Endothelial cell of umbilical vein (primary cell): ENCODE measurements at regions not wholly inside any gene's neighbourhood (a gene's known extent, or its start where the extent isn't known, plus 50 kb on each side); places are given as distances from the start of the nearest gene placed in this dataset.

ENCODE experiments used
- BruUV-seq: library from RNA; stranded (reverse); fragments of 400-500 nt; replicated peaks from 2 replicates; lab custom pipeline; 2021; lab: Mats Ljungman, UMichigan
- CTCF ChIA-PET: fragments of 300-600, 350-600 bp; sonication (Branson Sonifier 250); formaldehyde crosslinking; loops from one replicate; lab custom pipeline; 2021; ENCODE audit warnings: antibody characterized with exemption, inconsistent platforms; lab: Charles Lee
- POLR2A ChIA-PET: fragments of 300-600, 350-600 bp; sonication (Branson Sonifier 250); formaldehyde crosslinking; loops from one replicate; lab custom pipeline; 2021; ENCODE audit warnings: antibody characterized with exemption, inconsistent platforms; lab: Charles Lee
- DNase-seq: peaks from one replicate; pipeline ENCODE4 v3.0.0-alpha.2; 2011; ENCODE audit warnings: low read depth, low spot score
- FAIRE-seq: peaks from 2 replicates; lab custom pipeline; 2011; peaks lifted over from hg19 to GRCh38; lab: Jason Lieb, UNC
- H2AFZ ChIP-seq: 2 replicates; pipeline ENCODE4 v1.6.0; 2012; ENCODE audit warnings: low read depth, low read length, control low read depth, inconsistent platforms
- H3K27ac ChIP-seq: 2 replicates; pipeline ENCODE4 v1.5.1; 2011; ENCODE audit warnings: low read depth, mild to moderate bottlenecking, control low read depth, low read length, moderate library complexity; ENCODE audit not compliant: insufficient read depth
- H3K27me3 ChIP-seq, 2 experiments: 2 replicates each; pipeline versions ENCODE4 v1.6.0 to v1.6.1; 2011; ENCODE audit warnings: low read length in 2 of 2, mixed read lengths in 1 of 2; ENCODE audit not compliant: control insufficient read depth in 2 of 2, insufficient read depth in 2 of 2
- H3K36me3 ChIP-seq, 2 experiments: 2 replicates in 1 of 2; 3 replicates in 1 of 2; pipeline ENCODE4 v1.5.1; 2011; ENCODE audit warnings: low read length in 2 of 2, mild to moderate bottlenecking in 1 of 2, moderate library complexity in 1 of 2; ENCODE audit not compliant: control insufficient read depth in 2 of 2, insufficient read depth in 2 of 2; ENCODE audit errors: extremely low read depth in 1 of 2
- H3K4me1 ChIP-seq: 3 replicates; pipeline ENCODE4 v1.5.1; 2011; ENCODE audit warnings: mild to moderate bottlenecking, low read length; ENCODE audit not compliant: control insufficient read depth, insufficient read depth; ENCODE audit errors: extremely low read depth
- H3K4me2 ChIP-seq: 2 replicates; pipeline ENCODE4 v1.6.1; 2011; ENCODE audit warnings: low read length, control low read depth, mixed read lengths; ENCODE audit not compliant: insufficient read depth
- H3K4me3 ChIP-seq, 3 experiments: fragments of 200-600 bp in 1 of 3; sonication (generic), shearing (Covaris generic) in 1 of 3; replicated peaks in 1 of 3; 2 replicates each; pipeline ENCODE4 v1.5.1; 2011 to 2016; ENCODE audit warnings: control low read depth in 3 of 3, low read length in 3 of 3, mild to moderate bottlenecking in 2 of 3, inconsistent platforms in 1 of 3, low read depth in 1 of 3, moderate library complexity in 1 of 3; ENCODE audit not compliant: insufficient read depth in 1 of 3
- H3K79me2 ChIP-seq: 2 replicates; pipeline ENCODE4 v1.6.0; 2012; ENCODE audit warnings: low read length, inconsistent platforms; ENCODE audit not compliant: control insufficient read depth, insufficient read depth
- H3K9ac ChIP-seq: replicated peaks from 2 replicates; pipeline ENCODE3; 2011; ENCODE audit warnings: low read length, control low read depth; ENCODE audit not compliant: insufficient read depth; ENCODE audit errors: extremely low read depth
- H3K9me1 ChIP-seq: replicated peaks from 3 replicates; pipeline ENCODE4 v1.6.0; 2011; ENCODE audit warnings: mild to moderate bottlenecking, low read length; ENCODE audit not compliant: control insufficient read depth, insufficient read depth; ENCODE audit errors: extremely low read depth
- H3K9me3 ChIP-seq: replicated peaks from 2 replicates; pipeline ENCODE4 v1.5.1; 2012; ENCODE audit warnings: low read length, inconsistent platforms; ENCODE audit not compliant: control insufficient read depth, insufficient read depth
- H4K20me1 ChIP-seq: replicated peaks from 2 replicates; pipeline ENCODE3; 2011; ENCODE audit warnings: mild to moderate bottlenecking, low read length; ENCODE audit not compliant: control insufficient read depth, insufficient read depth; ENCODE audit errors: extremely low read depth
- CTCF ChIP-seq, 2 donors: IDR thresholded peaks; 1 replicate in 1 of 2; 2 replicates in 1 of 2; pipeline ENCODE4 v1.5.1; 2011; ENCODE audit warnings: low read length in 2 of 2, mild to moderate bottlenecking in 2 of 2, moderate library complexity in 2 of 2, control low read depth in 1 of 2, inconsistent platforms in 1 of 2, low read depth in 1 of 2; ENCODE audit not compliant: insufficient read depth in 1 of 2; ENCODE audit errors: extremely low read depth in 1 of 2
- EZH2 ChIP-seq: IDR thresholded peaks from 2 replicates; pipeline ENCODE4 v1.6.1; 2012; ENCODE audit warnings: borderline replicate concordance, low read depth, mild to moderate bottlenecking, moderate library complexity, low read length, inconsistent platforms; ENCODE audit not compliant: severe bottlenecking
- FOS ChIP-seq: IDR thresholded peaks from 2 replicates; pipeline ENCODE4 v1.6.1; 2011; ENCODE audit warnings: mild to moderate bottlenecking, low read length, moderate library complexity, borderline replicate concordance; ENCODE audit not compliant: insufficient read depth
- GATA2 ChIP-seq: IDR thresholded peaks from 2 replicates; pipeline ENCODE4 v1.7.0; 2011; ENCODE audit warnings: low read depth, mild to moderate bottlenecking, moderate library complexity, mixed read lengths, low read length; ENCODE audit not compliant: insufficient read length, insufficient read depth
- JUN ChIP-seq: IDR thresholded peaks from 2 replicates; pipeline ENCODE4 v1.6.1; 2011; ENCODE audit warnings: borderline replicate concordance, low read depth; ENCODE audit not compliant: insufficient read length, insufficient read depth
- MAX ChIP-seq: IDR thresholded peaks from 2 replicates; pipeline ENCODE4 v1.6.1; 2011; ENCODE audit not compliant: insufficient read depth, insufficient read length
- MYC ChIP-seq: IDR thresholded peaks from one replicate; pipeline ENCODE4 v1.6.1; 2011; ENCODE audit warnings: mild to moderate bottlenecking, low read depth, low read length
- POLR2A ChIP-seq: IDR thresholded peaks from 2 replicates; pipeline ENCODE4 v1.6.1; 2012; ENCODE audit warnings: low read depth, mild to moderate bottlenecking, control low read depth, low read length
- POLR2AphosphoS5 ChIP-seq: IDR thresholded peaks from 2 replicates; pipeline ENCODE4 v1.6.1; 2012; ENCODE audit warnings: low read depth, mild to moderate bottlenecking, control low read depth, low read length, moderate library complexity; ENCODE audit not compliant: insufficient read depth
- dilution Hi-C: fragments of 300-500 bp; cut with MboI; formaldehyde crosslinking; loops from one replicate; pipeline ENCODE4 v1.15.0; 2019; ENCODE audit warnings: low sequenced_read_pairs; ENCODE audit not compliant: extremely low pct_ligation_motif_present
- intact Hi-C: fragments of 100-400 bp; cut with micrococcal nuclease; formaldehyde crosslinking; loops from one replicate; pipeline ENCODE4 v1.10.0; 2022

- H3K4me2 ChIP-seq: no peak overlapping the region
- H3K79me2 ChIP-seq: no peaks in the 10 kb centered on the region
- no peak overlapping the region for H3K9ac ChIP-seq
- no peaks in the 10 kb centered on the region for H3K4me1 ChIP-seq
- dilution Hi-C loops: no loop called here
- no peak for DNase-seq
- no peaks in the 10 kb centered on the region for H3K36me3 ChIP-seq
- H3K9me3 ChIP-seq: no peaks in the 10 kb centered on the region
- no peaks in the 10 kb centered on the region for H3K27me3 ChIP-seq
- TF ChIP-seq POLR2A (no peak), EZH2 (no peak), CTCF (IDR thresholded peaks at IDR 0.05; ENCODE audit: extremely low read depth in 1 of 2, insufficient read depth in 1 of 2, low read depth in 1 of 2, low read length in 2 of 2) (no peak), POLR2AphosphoS5 (no peak), MYC (no peak), JUN (no peak), MAX (no peak), FOS (no peak), GATA2 (no peak)
- H3K9me1 ChIP-seq: no peaks in the 10 kb centered on the region
- BruUV-seq: no TSS peak
- ChIA-PET POLR2A (no interaction called here), CTCF (interaction anchor here (0.6 to 2.7 kb wide), 11 partner anchors 7 to 748 kb away, joined by 3 to 14 read pairs (median 6); partner anchors contain the start of gene EPHB3)
- H4K20me1 ChIP-seq: no peaks in the 10 kb centered on the region
- intact Hi-C loops: no loop called here
- H2AFZ ChIP-seq: no peak overlapping the region
- H3K27ac ChIP-seq: no peak overlapping the region
- FAIRE-seq: no peak
- no peak overlapping the region for H3K4me3 ChIP-seq
Observed at GRCh38 chr3:185309302-185309701, 53.6 kb upstream of the MAP3K13 start.
